ENCODE measurements at regions not wholly inside any gene's neighbourhood (a gene's known extent, or its start where the extent isn't known, plus 50 kb on each side); places are given as distances from the start of the nearest gene placed in this dataset.

DNA sequence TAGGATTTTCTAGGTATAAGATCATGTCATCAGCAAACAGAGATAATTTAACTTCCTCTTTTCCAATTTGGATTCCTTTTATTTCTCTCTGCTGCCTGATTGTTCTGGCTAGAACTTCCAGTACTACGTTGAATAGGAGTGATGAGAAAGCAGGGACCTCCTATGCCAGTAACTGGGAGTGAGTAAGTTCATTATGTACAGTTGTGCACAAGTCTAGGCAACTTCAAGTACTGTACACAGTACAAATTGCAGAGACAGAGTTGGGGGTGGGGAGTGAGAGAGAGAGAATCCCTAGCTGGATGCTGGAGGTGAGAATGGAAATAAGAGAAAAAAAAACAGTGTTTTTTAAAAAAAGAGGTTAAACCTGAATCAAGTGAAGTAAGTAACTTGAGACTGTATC lies 210.2 kb downstream of the MMUT start:
- FAIRE-seq (no peak), DNase-seq (ENCODE audit: low spot score) (no peak), ATAC-seq (no peak)
- BruUV-seq (replicated peaks): no TSS peak
- Histone ChIP-seq H4K20me1 (ENCODE audit: insufficient read depth, low read length) (no peaks in the 10 kb centered on the region), H3K27ac (ENCODE audit: extremely low read length, insufficient read depth, low read length) (no peak overlapping the region), H2AFZ (ENCODE audit: low read length) (no peak overlapping the region), H3K4me1 (ENCODE audit: insufficient read depth, low read length) (no peaks in the 10 kb centered on the region), H3K4me3 (replicated peaks in 1 of 3; ENCODE audit: insufficient read depth in 1 of 3, low read depth in 2 of 3, low read length in 3 of 3) (no peak overlapping the region), H3K9me3 (ENCODE audit: low read length) (no peaks in the 10 kb centered on the region), H3K4me2 (ENCODE audit: low read depth, low read length) (no peak overlapping the region), H3K36me3 (replicated peaks in 1 of 2; ENCODE audit: control insufficient read depth in 1 of 2, insufficient read depth in 2 of 2, low read length in 2 of 2) (no peaks in the 10 kb centered on the region), H3K79me2 (ENCODE audit: insufficient read depth, low read length) (no peaks in the 10 kb centered on the region), H3K9ac (ENCODE audit: insufficient read depth, low read depth, low read length) (no peak overlapping the region), H3K27me3 (ENCODE audit: control insufficient read depth in 1 of 2, insufficient read depth in 2 of 2, low read length in 2 of 2) (no peaks in the 10 kb centered on the region)
- intact Hi-C loops (cut with micrococcal nuclease; ENCODE audit: unreplicated experiment): no loop called here
- ChIA-PET POLR2A (no interaction called here), CTCF (ENCODE audit: low intra/inter-chr PET ratio, low total read pairs) (no interaction called here)
- in situ Hi-C loops (cut with HindIII; ENCODE audit: extremely low pct_ligation_motif_present, low pct_unique_long_range_greater_than_20kb): no loop called here
- TF ChIP-seq, protein P1, sequence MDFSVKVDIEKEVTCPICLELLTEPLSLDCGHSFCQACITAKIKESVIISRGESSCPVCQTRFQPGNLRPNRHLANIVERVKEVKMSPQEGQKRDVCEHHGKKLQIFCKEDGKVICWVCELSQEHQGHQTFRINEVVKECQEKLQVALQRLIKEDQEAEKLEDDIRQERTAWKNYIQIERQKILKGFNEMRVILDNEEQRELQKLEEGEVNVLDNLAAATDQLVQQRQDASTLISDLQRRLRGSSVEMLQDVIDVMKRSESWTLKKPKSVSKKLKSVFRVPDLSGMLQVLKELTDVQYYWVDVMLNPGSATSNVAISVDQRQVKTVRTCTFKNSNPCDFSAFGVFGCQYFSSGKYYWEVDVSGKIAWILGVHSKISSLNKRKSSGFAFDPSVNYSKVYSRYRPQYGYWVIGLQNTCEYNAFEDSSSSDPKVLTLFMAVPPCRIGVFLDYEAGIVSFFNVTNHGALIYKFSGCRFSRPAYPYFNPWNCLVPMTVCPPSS (IDR thresholded peaks at IDR 0.05): no peak
- TF ChIP-seq ZNF451 (CRISPR knock-in tag; IDR thresholded peaks at IDR 0.05): no peak
- TF ChIP-seq ZNF354B (CRISPR knock-in tag; IDR thresholded peaks at IDR 0.05): no peak
- no peak for TF ChIP-seq TCF12 (IDR thresholded peaks at IDR 0.05)
- TF ChIP-seq TCF12 (CRISPR knock-in tag; IDR thresholded peaks at IDR 0.05): no peak
- no peak for TF ChIP-seq ZSCAN29 (CRISPR knock-in tag; conservative IDR thresholded peaks at IDR 0.05)
- no peak for TF ChIP-seq SCMH1 (CRISPR knock-in tag; IDR thresholded peaks at IDR 0.05; ENCODE audit: borderline replicate concordance)
- TF ChIP-seq, protein P2, sequence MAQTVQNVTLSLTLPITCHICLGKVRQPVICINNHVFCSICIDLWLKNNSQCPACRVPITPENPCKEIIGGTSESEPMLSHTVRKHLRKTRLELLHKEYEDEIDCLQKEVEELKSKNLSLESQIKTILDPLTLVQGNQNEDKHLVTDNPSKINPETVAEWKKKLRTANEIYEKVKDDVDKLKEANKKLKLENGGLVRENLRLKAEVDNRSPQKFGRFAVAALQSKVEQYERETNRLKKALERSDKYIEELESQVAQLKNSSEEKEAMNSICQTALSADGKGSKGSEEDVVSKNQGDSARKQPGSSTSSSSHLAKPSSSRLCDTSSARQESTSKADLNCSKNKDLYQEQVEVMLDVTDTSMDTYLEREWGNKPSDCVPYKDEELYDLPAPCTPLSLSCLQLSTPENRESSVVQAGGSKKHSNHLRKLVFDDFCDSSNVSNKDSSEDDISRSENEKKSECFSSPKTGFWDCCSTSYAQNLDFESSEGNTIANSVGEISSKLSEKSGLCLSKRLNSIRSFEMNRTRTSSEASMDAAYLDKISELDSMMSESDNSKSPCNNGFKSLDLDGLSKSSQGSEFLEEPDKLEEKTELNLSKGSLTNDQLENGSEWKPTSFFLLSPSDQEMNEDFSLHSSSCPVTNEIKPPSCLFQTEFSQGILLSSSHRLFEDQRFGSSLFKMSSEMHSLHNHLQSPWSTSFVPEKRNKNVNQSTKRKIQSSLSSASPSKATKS (CRISPR knock-in tag; IDR thresholded peaks at IDR 0.05): no peak
- TF ChIP-seq ZMAT3 (CRISPR knock-in tag; conservative IDR thresholded peaks at IDR 0.05): no peak
- TF ChIP-seq ZNF850 (CRISPR knock-in tag; conservative IDR thresholded peaks at IDR 0.05): no peak
- TF ChIP-seq, protein P3, sequence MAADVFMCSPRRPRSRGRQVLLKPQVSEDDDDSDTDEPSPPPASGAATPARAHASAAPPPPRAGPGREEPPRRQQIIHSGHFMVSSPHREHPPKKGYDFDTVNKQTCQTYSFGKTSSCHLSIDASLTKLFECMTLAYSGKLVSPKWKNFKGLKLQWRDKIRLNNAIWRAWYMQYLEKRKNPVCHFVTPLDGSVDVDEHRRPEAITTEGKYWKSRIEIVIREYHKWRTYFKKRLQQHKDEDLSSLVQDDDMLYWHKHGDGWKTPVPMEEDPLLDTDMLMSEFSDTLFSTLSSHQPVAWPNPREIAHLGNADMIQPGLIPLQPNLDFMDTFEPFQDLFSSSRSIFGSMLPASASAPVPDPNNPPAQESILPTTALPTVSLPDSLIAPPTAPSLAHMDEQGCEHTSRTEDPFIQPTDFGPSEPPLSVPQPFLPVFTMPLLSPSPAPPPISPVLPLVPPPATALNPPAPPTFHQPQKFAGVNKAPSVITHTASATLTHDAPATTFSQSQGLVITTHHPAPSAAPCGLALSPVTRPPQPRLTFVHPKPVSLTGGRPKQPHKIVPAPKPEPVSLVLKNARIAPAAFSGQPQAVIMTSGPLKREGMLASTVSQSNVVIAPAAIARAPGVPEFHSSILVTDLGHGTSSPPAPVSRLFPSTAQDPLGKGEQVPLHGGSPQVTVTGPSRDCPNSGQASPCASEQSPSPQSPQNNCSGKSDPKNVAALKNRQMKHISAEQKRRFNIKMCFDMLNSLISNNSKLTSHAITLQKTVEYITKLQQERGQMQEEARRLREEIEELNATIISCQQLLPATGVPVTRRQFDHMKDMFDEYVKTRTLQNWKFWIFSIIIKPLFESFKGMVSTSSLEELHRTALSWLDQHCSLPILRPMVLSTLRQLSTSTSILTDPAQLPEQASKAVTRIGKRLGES (CRISPR knock-in tag; IDR thresholded peaks at IDR 0.05; ENCODE audit: borderline replicate concordance): no peak
- WGBS (ENCODE audit: low lambda C conversion rate): 2% methylated on average over 1 of the region's 1 CpG
